HG03432 (cell line): ENCODE measurements at regions not wholly inside any gene's neighbourhood (a gene's known extent, or its start where the extent isn't known, plus 50 kb on each side); places are given as distances from the start of the nearest gene placed in this dataset.
"Not testable (repeated sequence)": the region's sequence is repeated elsewhere in the genome, so short reads cannot be mapped to it uniquely, and the experiment has no call there.

Source experiments
- ATAC-seq: cut with Tn5 transposase; IDR thresholded peaks from one replicate; pipeline ENCODE4 v1.9.1; 2021; ENCODE audit warnings: mild to moderate bottlenecking, moderate library complexity; ENCODE audit not compliant: unreplicated experiment

DNA sequence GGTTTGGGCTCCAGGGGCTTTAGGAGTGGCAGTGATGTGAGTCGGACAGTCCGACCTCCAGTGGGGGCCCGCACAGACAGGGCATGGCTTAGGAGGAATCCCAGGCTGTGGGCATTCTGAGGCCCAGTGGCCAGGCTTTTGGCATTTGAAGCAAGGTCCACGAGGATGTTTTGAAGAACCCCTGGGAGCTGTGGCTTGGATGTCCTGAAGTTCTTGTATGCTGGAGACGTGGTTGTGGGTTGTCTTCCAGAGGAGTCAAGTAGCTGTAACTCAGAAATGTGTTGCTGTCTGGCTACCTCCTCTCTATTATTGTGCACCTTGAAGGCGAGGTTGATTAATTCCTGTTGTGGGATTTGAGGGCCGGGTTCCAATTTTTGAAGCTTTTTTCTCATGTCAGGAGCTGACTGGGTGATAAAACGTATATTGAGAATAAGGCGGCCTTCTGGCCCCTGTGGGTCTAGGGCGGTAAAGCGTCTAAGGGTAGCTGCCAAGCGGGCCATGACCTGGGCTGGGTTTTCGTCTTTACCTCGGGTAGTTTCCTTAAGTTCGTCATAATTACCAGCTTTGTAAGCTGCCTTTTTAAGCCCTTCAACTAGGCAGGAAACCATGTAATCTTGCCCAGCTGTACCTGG, 67.3 kb upstream of the EZR start:
- ATAC-seq: not testable (repeated sequence)

DNA sequence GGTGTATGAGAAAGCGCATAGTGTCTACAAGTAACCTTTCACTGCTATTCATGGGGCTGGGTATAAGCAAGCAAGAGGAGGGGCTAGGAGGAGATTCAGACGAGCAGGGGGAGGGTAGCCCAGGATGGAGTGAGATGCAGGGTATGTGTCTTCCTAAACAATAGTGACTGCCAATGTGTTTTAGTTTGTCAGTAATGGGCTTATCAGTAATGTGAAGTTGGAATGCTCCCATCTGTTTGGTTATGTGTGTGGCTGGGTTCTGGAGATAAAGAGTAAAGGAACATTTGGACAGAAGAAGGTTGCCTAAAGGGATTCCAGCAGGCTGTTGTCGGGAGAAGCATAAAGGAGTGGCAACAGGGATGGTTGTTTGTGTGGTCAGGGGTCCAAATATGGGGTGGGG, 62.7 kb upstream of the EZR start:
- ATAC-seq: not testable (repeated sequence)

- not testable (repeated sequence) for ATAC-seq
These were observed 62.1 kb upstream of the EZR start for GRCh38 chr6:158881276-158881675.

GRCh38 chr6:158879180-158879579, 60.0 kb upstream of the EZR start:
- no peak for ATAC-seq

DNA sequence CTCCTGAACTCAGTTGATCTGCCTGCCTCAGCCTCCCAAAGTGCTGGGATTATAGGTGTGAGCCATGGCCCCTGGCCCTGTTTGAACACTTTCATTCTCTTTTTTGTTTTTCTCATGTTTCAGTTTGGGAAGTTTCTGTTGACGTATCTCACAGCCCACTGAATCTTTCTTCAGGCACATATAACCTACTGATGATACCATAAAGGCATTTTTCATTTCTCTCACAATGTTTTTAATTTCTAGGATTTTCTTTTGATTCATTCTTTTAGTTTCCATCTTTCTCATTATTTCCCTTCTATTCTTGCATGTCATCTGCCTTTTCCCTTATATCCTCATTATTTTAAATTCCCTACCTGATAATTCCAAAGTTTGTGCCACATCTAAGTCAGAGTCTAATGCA, 58.5 kb upstream of the EZR start:
- no peak for ATAC-seq

GRCh38 chr6:158876886-158877285, 57.7 kb upstream of the EZR start:
- no peak for ATAC-seq

DNA sequence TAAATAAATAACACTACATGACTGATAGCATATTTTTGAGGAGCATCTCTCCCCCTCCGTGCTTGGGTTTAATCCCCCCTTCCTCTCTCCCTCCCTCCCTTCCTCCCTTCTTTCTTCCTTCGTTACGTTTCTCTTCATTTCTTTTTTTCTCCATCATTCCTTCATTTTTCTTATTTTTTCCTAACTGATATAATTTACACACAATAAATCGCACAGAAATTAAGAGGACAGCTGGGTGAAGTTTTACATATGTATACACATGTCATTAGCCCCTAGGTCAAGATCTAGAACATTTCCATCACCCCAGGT, 51.4 kb upstream of the EZR start:
- no peak for ATAC-seq

DNA sequence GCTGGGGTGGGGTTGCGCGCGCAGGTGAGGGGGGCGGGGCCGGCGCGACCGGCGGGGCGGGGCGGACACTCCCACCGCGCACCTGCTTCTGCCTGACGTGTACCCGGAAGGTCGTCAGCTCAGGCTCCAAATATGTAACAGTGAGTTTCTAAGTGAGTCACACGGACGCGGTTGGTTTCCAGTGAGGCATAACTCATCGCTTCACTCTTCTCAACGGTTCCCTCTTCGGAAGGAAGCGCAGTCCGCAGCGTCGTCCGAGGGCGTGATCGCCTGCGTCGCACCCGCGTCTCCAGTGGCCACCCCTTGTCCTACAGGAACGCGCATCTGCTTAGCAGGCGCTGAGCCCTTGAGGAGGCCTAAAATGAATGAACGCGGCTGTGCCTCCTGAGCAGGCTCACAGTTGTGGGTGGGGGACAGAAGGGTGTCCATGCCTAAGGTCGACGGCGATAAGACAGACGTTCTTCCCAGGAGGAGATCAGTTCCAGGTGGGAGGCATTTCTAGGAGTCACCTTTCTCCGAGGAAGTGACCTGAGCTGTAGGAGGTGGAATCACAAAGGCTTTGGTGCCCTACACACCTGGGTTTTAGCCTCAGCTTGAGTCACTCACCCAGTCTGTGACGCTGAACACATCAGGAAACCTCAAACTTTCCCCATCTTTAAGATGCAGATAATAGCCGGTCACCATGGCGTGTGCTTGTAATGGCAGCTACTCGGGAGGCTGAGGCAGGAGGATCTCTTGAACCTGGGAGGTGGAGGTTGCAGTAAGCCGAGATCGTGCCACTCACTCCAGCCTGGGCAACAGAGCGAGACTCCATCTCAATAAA, 50.9 kb upstream of the EZR start:
- peak; percentile 93 for ATAC-seq

DNA sequence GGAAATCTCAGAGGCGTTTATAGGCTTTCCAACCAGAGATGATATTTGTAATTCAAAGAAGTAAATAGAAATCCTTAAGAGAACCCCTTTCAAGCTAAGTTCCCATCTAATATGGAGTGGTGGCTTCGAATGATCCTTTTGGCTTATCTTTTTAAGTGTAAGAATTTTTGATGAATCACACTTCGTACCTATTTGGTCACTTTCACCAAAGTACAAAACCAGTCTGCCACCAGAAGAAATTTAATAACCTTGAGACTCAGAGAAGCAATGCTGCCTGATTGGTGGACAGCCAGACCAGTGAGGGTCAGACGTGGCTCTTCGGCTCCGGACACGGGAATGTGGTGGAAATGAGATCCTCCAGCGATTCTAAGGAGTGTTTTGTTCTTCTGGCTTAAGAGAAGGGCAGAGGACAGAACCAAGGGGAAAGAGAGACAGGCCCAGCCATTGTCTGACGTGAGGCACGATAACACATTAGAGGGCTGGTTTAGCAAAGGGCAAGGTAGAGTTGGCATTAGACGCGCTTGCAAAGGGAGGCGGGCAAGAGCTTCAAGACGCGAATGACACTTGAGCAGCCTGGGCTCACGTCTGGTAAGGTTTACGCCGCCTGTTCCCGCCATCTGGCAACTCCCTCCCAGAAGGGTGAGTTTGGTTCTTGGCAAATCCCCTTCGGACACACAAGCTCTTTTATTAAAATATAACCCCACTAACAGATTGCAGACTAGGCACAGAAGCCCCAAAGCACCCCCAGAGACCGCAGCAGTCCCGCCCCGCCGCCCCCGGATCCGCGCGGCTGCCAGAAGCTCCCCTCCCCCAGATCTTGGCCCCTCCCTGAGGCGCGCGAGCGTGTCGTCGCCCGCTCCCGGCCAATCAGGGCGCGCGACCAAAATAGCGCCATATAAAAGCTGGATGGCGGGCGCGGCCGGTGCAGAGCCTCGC, 50.0 kb upstream of the EZR start:
- ATAC-seq: no peak
